ENCODE measurements at regions not wholly inside any gene's neighbourhood (a gene's known extent, or its start where the extent isn't known, plus 50 kb on each side); places are given as distances from the start of the nearest gene placed in this dataset.
"Not testable (repeated sequence)": the region's sequence is repeated elsewhere in the genome, so short reads cannot be mapped to it uniquely, and the experiment has no call there.

DNA sequence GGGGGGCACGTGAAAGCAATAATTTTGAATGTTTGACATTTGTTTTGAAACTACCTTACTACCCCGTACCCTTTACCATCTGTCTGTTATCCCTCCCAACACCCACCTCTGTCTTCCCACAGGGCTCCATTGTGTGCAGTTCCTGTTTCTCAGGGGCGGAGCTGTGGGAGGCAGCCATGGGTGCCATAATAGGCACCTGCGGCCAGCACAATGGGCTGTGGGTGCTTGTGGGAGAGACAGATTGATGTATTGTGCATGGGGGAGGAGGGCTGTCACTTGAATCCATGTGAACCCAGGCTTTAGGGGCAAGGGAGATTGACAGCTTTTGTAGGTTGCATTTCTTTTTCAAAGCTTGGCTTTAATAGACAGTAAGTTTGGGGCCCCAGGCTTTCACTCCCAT is 122.6 kb upstream of the CXorf66 start:
- DNase-seq (ENCODE audit: low spot score) (no peak), ATAC-seq (ENCODE audit: low read depth) (no peak)
- no peak for TF ChIP-seq CTCF (IDR thresholded peaks at IDR 0.05; ENCODE audit: poor library complexity, severe bottlenecking)
- Histone ChIP-seq H3K36me3 (ENCODE audit: low read depth) (no peaks in the 10 kb centered on the region), H3K4me3 (ENCODE audit: severe bottlenecking) (no peak overlapping the region), H3K27ac (ENCODE audit: poor library complexity, severe bottlenecking) (no peak overlapping the region), H3K9me3 (ENCODE audit: severe bottlenecking) (no peaks in the 10 kb centered on the region), H3K4me1 (ENCODE audit: insufficient read depth, poor library complexity, severe bottlenecking) (no peaks in the 10 kb centered on the region), H3K27me3 (ENCODE audit: insufficient read depth, poor library complexity, severe bottlenecking) (peaks cover 13% of the 10 kb centered on the region)

GRCh38 chrX:140086691-140087090 is 121.4 kb upstream of the CXorf66 start:
- Histone ChIP-seq H3K27ac (ENCODE audit: poor library complexity, severe bottlenecking) (no peak overlapping the region), H3K9me3 (ENCODE audit: severe bottlenecking) (no peaks in the 10 kb centered on the region), H3K4me3 (ENCODE audit: severe bottlenecking) (no peak overlapping the region), H3K36me3 (ENCODE audit: low read depth) (no peaks in the 10 kb centered on the region), H3K27me3 (ENCODE audit: insufficient read depth, poor library complexity, severe bottlenecking) (peaks cover 10% of the 10 kb centered on the region), H3K4me1 (ENCODE audit: insufficient read depth, poor library complexity, severe bottlenecking) (no peaks in the 10 kb centered on the region)
- no peak for TF ChIP-seq CTCF (IDR thresholded peaks at IDR 0.05; ENCODE audit: poor library complexity, severe bottlenecking)
- DNase-seq (ENCODE audit: low spot score) (no peak), ATAC-seq (ENCODE audit: low read depth) (no peak)

GRCh38 chrX:140074851-140075250 is 109.5 kb upstream of the CXorf66 start:
- not testable (repeated sequence) for H3K4me3 ChIP-seq (ENCODE audit: severe bottlenecking); DNase-seq (ENCODE audit: low spot score); H3K9me3 ChIP-seq (ENCODE audit: severe bottlenecking); H3K36me3 ChIP-seq (ENCODE audit: low read depth); H3K4me1 ChIP-seq (ENCODE audit: insufficient read depth, poor library complexity, severe bottlenecking); H3K27me3 ChIP-seq (ENCODE audit: insufficient read depth, poor library complexity, severe bottlenecking); ATAC-seq (ENCODE audit: low read depth); H3K27ac ChIP-seq (ENCODE audit: poor library complexity, severe bottlenecking)

DNA sequence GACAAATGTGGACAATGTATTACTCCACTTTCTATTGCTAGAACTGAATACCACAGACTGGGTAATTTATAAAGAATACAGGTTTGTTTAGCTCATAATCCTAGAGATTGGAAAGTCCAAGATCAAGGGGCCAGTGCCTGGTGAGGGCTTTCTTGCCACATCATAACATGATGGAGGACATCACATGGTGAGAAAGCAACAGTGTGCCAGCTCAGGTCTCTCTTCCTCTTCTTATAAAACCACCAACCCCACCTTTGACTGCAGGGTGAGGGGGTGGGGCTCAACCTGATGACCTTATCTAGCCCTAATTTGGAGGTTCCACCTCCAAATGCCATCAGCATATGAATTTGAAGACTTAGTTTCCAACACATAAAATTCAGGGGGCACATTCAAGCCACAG is 105.7 kb upstream of the CXorf66 start:
- H3K4me1 ChIP-seq (ENCODE audit: insufficient read depth, poor library complexity, severe bottlenecking): no peaks in the 10 kb centered on the region
- no peak overlapping the region for H3K4me3 ChIP-seq (ENCODE audit: severe bottlenecking)
- DNase-seq (ENCODE audit: low spot score): no peak
- H3K27ac ChIP-seq (ENCODE audit: poor library complexity, severe bottlenecking): no peak overlapping the region
- no peaks in the 10 kb centered on the region for H3K9me3 ChIP-seq (ENCODE audit: severe bottlenecking)
- no peaks in the 10 kb centered on the region for H3K36me3 ChIP-seq (ENCODE audit: low read depth)
- H3K27me3 ChIP-seq (ENCODE audit: insufficient read depth, poor library complexity, severe bottlenecking): no peaks in the 10 kb centered on the region
- ATAC-seq (ENCODE audit: low read depth): no peak
- TF ChIP-seq CTCF (IDR thresholded peaks at IDR 0.05; ENCODE audit: poor library complexity, severe bottlenecking): no peak

DNA sequence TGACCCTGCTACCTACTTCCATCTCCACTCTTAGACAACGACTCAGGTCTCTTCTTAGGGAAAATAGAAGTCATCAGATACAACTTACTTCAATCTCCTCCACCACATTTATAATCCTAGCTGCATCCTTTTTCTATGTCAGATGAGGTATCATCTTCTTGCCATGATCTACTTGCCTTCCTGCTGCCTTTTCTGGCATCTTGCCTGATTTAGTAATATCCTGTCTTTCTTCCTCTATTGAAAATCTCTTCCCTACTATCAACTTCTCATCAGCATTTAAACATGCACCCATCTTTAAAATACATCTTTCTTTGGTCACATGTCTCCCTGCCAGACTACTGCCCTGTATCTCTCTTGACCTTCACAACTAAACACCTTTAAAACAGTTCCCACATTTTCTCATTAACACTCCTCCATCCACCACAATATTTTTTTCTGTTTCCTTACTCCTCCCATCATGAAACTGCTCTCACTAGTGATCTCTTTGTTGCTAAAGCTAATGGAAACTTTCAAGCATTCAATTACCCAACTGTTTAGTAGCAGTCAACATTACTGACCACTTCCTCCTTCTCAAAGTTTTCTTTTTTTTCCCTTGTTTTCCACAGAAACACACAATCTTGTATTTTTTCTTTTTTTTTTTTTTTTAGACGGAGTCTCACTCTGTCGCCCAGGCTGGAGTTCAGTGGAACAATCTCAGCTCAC is 100.8 kb upstream of the CXorf66 start:
- Histone ChIP-seq H3K4me1 (ENCODE audit: insufficient read depth, poor library complexity, severe bottlenecking) (no peaks in the 10 kb centered on the region), H3K27me3 (ENCODE audit: insufficient read depth, poor library complexity, severe bottlenecking) (no peaks in the 10 kb centered on the region), H3K9me3 (ENCODE audit: severe bottlenecking) (no peaks in the 10 kb centered on the region), H3K27ac (ENCODE audit: poor library complexity, severe bottlenecking) (no peak overlapping the region), H3K36me3 (ENCODE audit: low read depth) (no peaks in the 10 kb centered on the region), H3K4me3 (ENCODE audit: severe bottlenecking) (no peak overlapping the region)
- DNase-seq (ENCODE audit: low spot score) (no peak), ATAC-seq (ENCODE audit: low read depth) (no peak)
- TF ChIP-seq CTCF (IDR thresholded peaks at IDR 0.05; ENCODE audit: poor library complexity, severe bottlenecking): no peak

All from RWPE2 (cell line).